ENCODE measurements at regions not wholly inside any gene's neighbourhood (a gene's known extent, or its start where the extent isn't known, plus 50 kb on each side); places are given as distances from the start of the nearest gene placed in this dataset.

DNA sequence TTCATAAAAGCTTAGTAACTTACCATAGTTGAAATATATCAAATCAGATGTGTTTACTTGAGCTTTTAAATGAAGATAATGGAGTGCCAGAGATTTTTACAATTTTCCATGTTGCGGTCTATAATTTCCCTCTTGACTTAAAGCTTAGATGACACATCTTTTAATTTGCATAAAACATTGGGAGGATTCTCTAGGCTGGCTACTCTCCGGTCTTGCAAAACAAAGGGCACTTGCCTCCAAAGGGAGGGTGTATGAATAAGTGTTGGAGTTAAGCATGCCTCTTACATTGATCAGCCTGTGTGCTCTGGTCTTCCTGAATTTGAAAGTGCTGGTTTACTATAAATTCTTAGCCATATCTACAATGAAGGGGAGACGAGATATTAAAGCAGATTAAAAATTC lies 336.4 kb upstream of the NAV3 start:
- DNase-seq (ENCODE audit: low read depth) (peak; percentile 36), FAIRE-seq (no peak)
- H3K4me3 Mint-ChIP-seq (ENCODE audit: unreplicated experiment), result no peak overlapping the region
- H3K9me3 Mint-ChIP-seq (ENCODE audit: unreplicated experiment), result peaks cover 12% of the 10 kb centered on the region
- H2AFZ ChIP-seq (ENCODE audit: low read depth, low read length), result no peak overlapping the region
- H3K9me3 ChIP-seq (ENCODE audit: insufficient read depth, low read depth, low read length), result no peaks in the 10 kb centered on the region
- H3K79me2 ChIP-seq (ENCODE audit: insufficient read depth, low read length), result no peaks in the 10 kb centered on the region
- H3K27me3 Mint-ChIP-seq (ENCODE audit: low read depth, unreplicated experiment), result no peaks in the 10 kb centered on the region
- H3K27me3 ChIP-seq (ENCODE audit: insufficient read depth, low read length), result no peaks in the 10 kb centered on the region
- peaks cover 4% of the 10 kb centered on the region for H3K36me3 Mint-ChIP-seq (ENCODE audit: low read depth, unreplicated experiment)
- peaks cover 5% of the 10 kb centered on the region for H3K4me1 Mint-ChIP-seq (ENCODE audit: low read depth, unreplicated experiment)
- H3K27ac Mint-ChIP-seq (ENCODE audit: unreplicated experiment), result no peak overlapping the region
- H3K4me3 ChIP-seq (ENCODE audit: insufficient read depth, low read depth, low read length), result no peak overlapping the region
- H3K36me3 ChIP-seq (ENCODE audit: insufficient read depth, low read length), result no peaks in the 10 kb centered on the region
- no peak overlapping the region for H3K27ac ChIP-seq (ENCODE audit: low read depth, low read length)
- H3K4me2 ChIP-seq (ENCODE audit: low read length), result no peak overlapping the region
- no peak for TF ChIP-seq EZH2 (IDR thresholded peaks at IDR 0.05; ENCODE audit: insufficient read depth, low read length)
- TF ChIP-seq CTCF (IDR thresholded peaks at IDR 0.05; ENCODE audit: insufficient read depth, low read depth, low read length), result no peak
- H3K9ac ChIP-seq (ENCODE audit: low read length), result no peak overlapping the region
- no peaks in the 10 kb centered on the region for H4K20me1 ChIP-seq (ENCODE audit: insufficient read depth, low read length)
- no peaks in the 10 kb centered on the region for H3K4me1 ChIP-seq (ENCODE audit: insufficient read depth, low read length)

GRCh38 chr12:77493302-77494168 lies 337.2 kb upstream of the NAV3 start:
- H3K4me1 ChIP-seq (ENCODE audit: insufficient read depth, low read length), result no peaks in the 10 kb centered on the region
- H3K27ac ChIP-seq (ENCODE audit: low read depth, low read length), result no peak overlapping the region
- no peak overlapping the region for H3K9ac ChIP-seq (ENCODE audit: low read length)
- FAIRE-seq (no peak), DNase-seq (ENCODE audit: low read depth) (peak; percentile 8)
- no peaks in the 10 kb centered on the region for H4K20me1 ChIP-seq (ENCODE audit: insufficient read depth, low read length)
- H3K4me2 ChIP-seq (ENCODE audit: low read length), result no peak overlapping the region
- H3K27me3 ChIP-seq (ENCODE audit: insufficient read depth, low read length), result no peaks in the 10 kb centered on the region
- H3K4me1 Mint-ChIP-seq (ENCODE audit: low read depth, unreplicated experiment), result peaks cover 8% of the 10 kb centered on the region
- H3K79me2 ChIP-seq (ENCODE audit: insufficient read depth, low read length), result no peaks in the 10 kb centered on the region
- no peak overlapping the region for H2AFZ ChIP-seq (ENCODE audit: low read depth, low read length)
- no peak overlapping the region for H3K4me3 ChIP-seq (ENCODE audit: insufficient read depth, low read depth, low read length)
- peaks cover 4% of the 10 kb centered on the region for H3K36me3 Mint-ChIP-seq (ENCODE audit: low read depth, unreplicated experiment)
- peaks cover 12% of the 10 kb centered on the region for H3K9me3 Mint-ChIP-seq (ENCODE audit: unreplicated experiment)
- H3K9me3 ChIP-seq (ENCODE audit: insufficient read depth, low read depth, low read length), result no peaks in the 10 kb centered on the region
- no peak for TF ChIP-seq CTCF (IDR thresholded peaks at IDR 0.05; ENCODE audit: insufficient read depth, low read depth, low read length)
- no peak for TF ChIP-seq EZH2 (IDR thresholded peaks at IDR 0.05; ENCODE audit: insufficient read depth, low read length)
- H3K36me3 ChIP-seq (ENCODE audit: insufficient read depth, low read length), result no peaks in the 10 kb centered on the region
- no peak overlapping the region for H3K4me3 Mint-ChIP-seq (ENCODE audit: unreplicated experiment)
- H3K27me3 Mint-ChIP-seq (ENCODE audit: low read depth, unreplicated experiment), result no peaks in the 10 kb centered on the region
- peak overlapping the region; percentile 29 for H3K27ac Mint-ChIP-seq (ENCODE audit: unreplicated experiment)

DNA sequence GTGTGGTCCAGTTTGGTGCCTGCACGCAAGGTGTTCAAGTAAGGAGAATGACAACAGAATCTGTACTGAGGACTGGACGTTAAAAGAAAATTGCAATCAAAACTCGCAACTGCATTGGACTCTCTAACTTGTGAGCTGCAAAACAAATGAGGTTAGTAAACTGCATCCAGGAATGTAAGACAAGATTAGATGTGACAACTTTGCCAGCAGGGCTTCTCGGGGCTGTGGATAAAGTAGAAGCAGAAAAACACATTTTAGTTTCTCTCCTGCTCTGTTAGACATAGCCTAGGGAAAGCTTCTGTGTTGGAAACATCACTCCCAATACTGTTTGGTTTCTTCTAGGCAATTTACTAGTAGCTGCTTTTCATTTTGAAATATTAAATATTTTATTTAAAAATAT lies 338.2 kb upstream of the NAV3 start:
- Histone ChIP-seq H4K20me1 (ENCODE audit: insufficient read depth, low read length) (no peaks in the 10 kb centered on the region), H3K36me3 (ENCODE audit: insufficient read depth, low read length) (no peaks in the 10 kb centered on the region), H3K27ac (ENCODE audit: low read depth, low read length) (no peak overlapping the region), H2AFZ (ENCODE audit: low read depth, low read length) (no peak overlapping the region), H3K4me3 (ENCODE audit: insufficient read depth, low read depth, low read length) (no peak overlapping the region), H3K79me2 (ENCODE audit: insufficient read depth, low read length) (no peaks in the 10 kb centered on the region), H3K9me3 (ENCODE audit: insufficient read depth, low read depth, low read length) (no peaks in the 10 kb centered on the region), H3K4me2 (ENCODE audit: low read length) (no peak overlapping the region), H3K9ac (ENCODE audit: low read length) (no peak overlapping the region), H3K4me1 (ENCODE audit: insufficient read depth, low read length) (peaks cover 6% of the 10 kb centered on the region), H3K27me3 (ENCODE audit: insufficient read depth, low read length) (no peaks in the 10 kb centered on the region)
- Mint-ChIP-seq H3K4me1 (ENCODE audit: low read depth, unreplicated experiment) (peaks cover 16% of the 10 kb centered on the region), H3K9me3 (ENCODE audit: unreplicated experiment) (peaks cover 12% of the 10 kb centered on the region), H3K27me3 (ENCODE audit: low read depth, unreplicated experiment) (no peaks in the 10 kb centered on the region), H3K4me3 (ENCODE audit: unreplicated experiment) (no peak overlapping the region), H3K36me3 (ENCODE audit: low read depth, unreplicated experiment) (peaks cover 4% of the 10 kb centered on the region), H3K27ac (ENCODE audit: unreplicated experiment) (no peak overlapping the region)
- no peak for DNase-seq (ENCODE audit: low read depth)
- TF ChIP-seq CTCF (IDR thresholded peaks at IDR 0.05; ENCODE audit: insufficient read depth, low read depth, low read length) (no peak), EZH2 (IDR thresholded peaks at IDR 0.05; ENCODE audit: insufficient read depth, low read length) (no peak)
- no peak for FAIRE-seq

Measured in astrocyte (in vitro differentiated cells and primary cell).